Endometrium (tissue), 2 donors: ENCODE measurements at regions not wholly inside any gene's neighbourhood (a gene's known extent, or its start where the extent isn't known, plus 50 kb on each side); places are given as distances from the start of the nearest gene placed in this dataset.

Experiments used
- FAIRE-seq: peaks from 2 replicates; lab custom pipeline; 2012; peaks lifted over from hg19 to GRCh38; lab: Jason Lieb, UNC
- donor health status: control.
- donor health status: control.

DNA sequence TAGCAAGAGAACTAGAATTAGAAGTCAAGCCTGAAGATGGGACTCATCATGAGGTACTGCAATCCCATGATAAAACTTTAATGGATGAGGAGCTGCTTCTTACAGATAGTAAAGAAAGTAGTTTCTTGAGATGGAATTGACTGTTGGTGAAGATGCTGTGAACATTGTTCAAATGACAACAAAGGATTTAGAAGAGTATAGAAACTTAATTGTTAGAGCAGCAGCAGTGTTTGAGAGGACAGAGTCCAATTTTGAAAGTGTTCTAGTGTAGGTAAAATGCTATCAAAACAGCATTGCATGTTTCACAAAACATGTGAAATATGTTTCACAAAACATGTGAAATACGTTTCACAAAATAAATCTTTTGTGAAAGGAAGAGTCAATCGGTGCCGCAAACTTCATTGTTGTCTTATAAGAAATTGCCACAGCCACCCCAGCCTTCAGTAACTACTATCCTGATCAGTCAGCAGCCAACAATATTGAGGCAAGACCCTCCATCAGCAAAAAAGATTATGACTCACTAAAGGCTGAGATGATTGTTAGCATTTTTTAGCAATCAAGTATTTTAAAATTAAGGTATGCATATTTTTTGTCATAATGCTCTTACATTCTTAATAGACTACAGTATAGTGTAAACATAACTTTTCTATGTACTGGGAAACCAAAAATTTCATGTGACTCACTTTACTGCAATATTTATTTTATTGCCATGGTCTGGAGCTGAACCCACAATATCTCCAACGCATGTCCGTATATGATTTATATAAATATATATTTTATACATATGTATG is 173.4 kb upstream of the BMP4 start:
- FAIRE-seq: no peak

DNA sequence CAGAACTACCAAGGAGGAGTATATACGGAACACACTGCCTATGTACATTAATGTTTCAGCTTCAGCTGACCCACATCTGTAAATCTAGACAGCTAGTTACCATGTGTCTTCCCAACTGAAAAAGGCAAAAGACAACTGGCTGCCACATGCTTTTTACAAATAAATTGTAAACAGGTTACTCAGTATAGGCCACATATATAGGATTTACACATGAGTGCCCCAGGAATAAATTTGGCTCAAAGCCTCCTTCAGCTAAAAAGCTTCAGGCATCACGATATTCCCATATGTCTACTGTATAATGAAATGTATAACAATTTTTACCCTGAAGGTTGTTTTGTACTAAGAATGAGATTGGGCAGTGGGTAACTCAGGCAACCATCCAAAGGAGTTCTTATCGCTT is 175.9 kb upstream of the BMP4 start:
- FAIRE-seq: no peak

GRCh38 chr14:54133896-54134295 is 177.3 kb upstream of the BMP4 start:
- FAIRE-seq: no peak

- no peak for FAIRE-seq
These were observed 179.2 kb upstream of the BMP4 start for GRCh38 chr14:54135804-54136280.

GRCh38 chr14:54136894-54137613 is 180.4 kb upstream of the BMP4 start:
- no peak for FAIRE-seq

DNA sequence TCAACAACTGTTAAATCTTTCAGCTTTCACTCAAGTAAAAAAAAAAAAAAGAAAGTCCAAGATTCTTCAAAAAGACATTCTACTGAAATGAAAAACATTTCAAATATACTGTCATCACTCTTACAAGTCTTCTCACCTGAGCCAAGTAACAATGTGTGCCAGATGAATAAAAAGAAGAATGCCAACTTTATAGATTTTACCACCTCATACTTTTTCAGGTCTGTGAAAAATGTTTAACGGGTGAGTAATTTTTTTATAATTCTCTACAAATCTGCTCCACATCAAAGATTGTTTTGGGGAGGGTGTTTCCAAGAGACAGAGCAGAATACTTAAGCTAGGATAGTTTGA is 181.0 kb upstream of the BMP4 start:
- FAIRE-seq: no peak

GRCh38 chr14:54138024-54138353 is 181.4 kb upstream of the BMP4 start:
- no peak for FAIRE-seq

DNA sequence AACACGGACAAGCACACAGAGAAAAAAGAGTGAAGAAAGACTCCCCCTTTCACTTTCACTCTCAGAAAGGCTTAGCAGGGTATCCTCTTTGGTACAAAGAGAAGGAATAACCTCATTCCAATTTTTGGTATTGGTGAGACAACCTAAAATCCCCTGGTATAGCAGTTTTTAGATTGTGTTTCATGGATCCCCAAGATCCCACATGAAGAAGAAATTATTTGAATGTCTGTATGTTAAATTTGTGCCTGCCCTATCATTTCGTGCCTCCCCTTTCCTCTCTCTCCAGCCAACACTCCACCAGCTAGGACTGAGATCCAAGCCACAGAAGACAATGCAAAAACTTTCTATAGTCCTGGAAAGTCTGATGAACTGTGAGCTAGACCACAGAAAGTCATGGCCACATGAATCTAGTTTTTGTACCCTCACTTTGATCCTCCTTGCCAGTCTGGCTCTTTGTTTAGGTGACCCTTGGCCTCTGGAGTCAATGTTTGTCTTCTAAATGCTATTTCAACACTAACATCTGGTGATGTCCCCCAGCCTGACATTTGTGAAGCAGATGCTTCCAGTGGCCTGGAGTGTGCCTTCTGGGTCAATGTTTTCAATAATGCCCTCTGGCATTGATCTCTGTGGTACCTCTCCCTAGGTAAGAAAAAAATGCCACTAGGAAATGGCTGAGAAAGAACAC is 181.9 kb upstream of the BMP4 start:
- FAIRE-seq: no peak

GRCh38 chr14:54140551-54140950 is 183.9 kb upstream of the BMP4 start:
- FAIRE-seq: no peak

GRCh38 chr14:54146601-54147000 is 190.0 kb upstream of the BMP4 start:
- FAIRE-seq: no peak

GRCh38 chr14:54147282-54147681 is 190.7 kb upstream of the BMP4 start:
- no peak for FAIRE-seq

- no peak for FAIRE-seq
These were observed 191.1 kb upstream of the BMP4 start for GRCh38 chr14:54147758-54148157.

DNA sequence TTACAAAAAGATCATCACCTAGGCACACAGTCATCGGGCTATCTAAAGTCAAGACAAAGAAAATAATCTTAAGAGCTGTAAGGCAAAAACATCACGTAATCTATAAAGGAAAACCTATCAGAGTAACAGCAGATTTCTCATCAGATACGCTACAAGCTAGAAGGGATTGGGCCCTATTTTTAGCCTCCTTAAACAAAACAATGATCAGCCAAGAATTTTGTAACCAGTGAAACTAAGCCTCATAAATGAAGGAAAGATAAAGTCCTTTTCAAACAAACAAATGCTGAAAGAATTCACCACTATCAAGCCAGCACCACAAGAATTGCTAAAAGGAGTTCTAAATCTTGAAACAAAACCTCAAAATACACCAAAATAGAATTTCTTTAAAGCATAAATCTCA is 191.6 kb upstream of the BMP4 start:
- FAIRE-seq: no peak

DNA sequence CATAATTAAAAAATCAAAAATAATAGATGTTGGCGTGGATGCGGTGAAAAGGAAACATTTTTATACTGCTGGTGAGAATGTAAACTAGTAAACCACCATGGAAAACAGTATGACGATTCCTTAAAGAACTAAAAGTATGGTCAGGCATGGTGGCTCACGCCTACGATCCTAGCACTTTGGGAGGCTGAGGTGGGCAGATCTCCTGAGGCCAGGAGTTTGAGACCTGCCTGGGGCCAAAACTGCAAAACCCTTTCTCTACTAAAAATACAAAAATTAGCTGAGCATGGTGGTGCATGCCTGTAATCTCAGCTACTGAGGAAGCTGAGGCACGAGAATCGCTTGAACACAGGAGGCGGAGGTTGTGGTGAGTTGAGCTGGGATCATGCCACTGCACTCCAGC is 195.7 kb upstream of the BMP4 start:
- no peak for FAIRE-seq

DNA sequence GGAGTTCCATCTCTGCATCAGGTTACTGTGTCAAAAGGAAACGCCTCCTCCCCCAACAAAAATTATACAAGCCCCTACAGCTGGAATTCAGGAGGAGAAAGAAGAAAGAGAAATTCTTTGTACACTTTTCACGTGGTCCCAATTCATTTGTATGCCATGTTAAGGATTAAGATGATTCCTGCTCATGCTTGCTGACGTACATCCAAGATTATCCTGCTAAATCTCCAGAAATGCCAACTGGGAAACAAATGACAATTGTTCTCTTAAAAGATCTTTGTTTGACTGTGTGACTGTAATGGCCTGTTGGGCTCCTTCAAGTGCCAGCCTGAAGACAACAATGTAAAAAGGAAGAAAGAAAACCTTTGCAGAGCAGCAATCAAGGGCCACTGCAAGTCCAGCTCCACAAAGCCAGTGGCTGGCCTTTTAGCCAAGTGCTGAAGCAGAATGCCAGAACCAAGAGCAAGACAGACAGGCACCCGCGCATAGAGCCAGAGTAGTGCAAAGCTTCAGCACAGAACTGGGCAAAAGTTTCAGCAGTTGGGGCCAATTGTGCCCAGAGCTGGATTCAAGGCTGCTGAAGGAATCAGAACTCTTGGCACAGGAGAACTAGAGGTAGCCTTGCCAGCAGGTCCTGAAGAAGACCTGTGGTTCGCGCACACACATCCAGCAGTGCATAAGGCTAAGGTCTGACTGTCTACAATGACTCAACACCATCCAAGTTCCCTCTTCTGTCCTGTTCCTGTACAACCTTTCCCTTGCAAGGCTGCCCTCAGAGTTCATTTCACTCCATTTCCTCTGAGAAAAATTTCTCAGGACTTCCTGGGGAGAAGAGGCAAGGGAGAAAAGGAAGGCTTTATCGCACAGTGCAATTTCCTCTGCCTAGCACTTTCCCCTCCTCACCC is 209.7 kb upstream of the BMP4 start:
- no peak for FAIRE-seq

DNA sequence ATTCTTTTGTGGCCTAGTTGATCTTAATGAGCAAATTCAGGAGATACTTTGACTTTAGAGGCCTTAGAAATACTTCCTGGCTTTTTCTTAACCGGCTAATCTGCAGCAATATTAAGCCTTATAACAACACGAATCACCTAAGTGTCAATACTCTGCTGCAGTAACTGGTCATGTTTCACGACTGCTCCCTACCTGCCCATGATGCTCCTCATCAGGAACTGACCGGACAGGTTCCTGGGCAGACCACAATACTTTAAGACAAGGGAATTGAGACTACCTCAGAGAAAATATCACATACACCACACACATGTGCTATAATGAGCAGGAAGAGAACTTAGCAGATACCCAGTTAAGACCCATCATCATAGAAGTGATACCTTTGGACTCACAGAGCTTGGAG is 211.9 kb upstream of the BMP4 start:
- no peak for FAIRE-seq

DNA sequence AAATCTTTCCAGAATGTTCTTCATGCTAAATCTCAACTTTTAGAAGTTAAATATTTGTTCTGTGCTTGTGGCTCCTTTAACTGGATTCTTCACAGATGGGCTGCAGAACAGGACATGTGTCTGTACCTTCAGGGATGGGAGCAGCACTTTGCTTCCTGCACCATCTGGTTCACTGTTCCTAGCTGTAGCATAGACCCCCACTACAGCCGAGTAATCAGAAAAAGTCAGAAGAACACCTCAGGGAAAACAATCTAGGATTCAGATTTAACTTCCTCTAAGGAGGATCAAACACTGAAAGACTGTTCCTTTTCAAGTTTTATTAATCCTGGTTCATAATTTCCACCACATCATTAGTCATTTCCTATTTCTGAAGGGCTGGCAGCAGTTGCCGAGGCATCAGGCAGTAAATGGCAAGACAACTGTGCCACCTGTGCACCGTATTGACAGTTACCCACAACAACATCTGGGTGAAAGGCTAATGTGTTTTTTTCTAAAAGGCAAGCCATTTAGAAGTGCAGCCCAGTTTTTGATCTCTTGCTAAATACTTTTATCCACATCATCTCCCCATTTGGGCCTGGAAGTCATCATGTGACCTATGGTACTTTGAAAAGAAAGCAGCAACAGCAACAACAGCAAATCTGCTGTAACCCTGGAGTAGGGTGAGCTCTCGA is 212.8 kb upstream of the BMP4 start:
- FAIRE-seq: no peak

- FAIRE-seq: no peak
These were observed 213.7 kb upstream of the BMP4 start for GRCh38 chr14:54170301-54170700.

DNA sequence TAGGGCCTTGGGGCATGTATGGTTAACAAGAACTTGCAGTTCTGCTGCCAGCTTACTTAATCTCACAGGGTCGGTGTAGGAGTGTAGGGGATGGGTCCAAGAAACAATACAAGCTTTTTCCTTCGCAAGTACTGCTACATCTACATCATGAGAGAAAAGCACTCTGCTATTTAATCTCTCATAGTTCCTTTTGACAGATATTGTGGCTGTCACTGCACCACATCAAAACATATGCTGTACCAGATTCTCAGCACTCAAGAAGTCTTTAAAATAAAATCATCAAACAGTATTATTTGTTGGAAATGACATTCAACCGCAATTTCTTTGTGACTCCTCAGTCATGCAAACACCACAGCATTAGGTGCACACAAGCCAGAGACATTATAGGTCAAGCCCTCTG is 215.5 kb upstream of the BMP4 start:
- FAIRE-seq: no peak

- no peak for FAIRE-seq
These were observed 215.9 kb upstream of the BMP4 start for GRCh38 chr14:54172562-54172961.

DNA sequence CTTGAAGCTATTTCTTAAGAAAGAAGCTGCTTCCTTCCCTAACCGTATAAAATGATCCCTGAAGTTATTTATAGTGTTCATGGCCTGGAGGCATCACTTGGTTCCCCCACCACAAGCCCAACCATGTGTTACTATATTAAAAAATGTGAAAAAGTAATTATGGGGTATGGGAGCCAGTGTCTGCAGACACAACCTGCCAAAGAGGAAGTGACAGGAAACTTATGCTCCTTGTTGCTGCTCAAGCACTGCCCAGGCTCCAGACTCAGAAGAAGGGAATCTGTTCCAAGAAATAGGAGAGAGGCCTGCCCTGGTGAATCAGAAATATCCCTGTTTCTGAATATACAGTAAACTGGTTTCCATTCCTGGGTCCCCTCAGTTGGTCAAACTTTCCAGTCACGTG is 217.2 kb upstream of the BMP4 start:
- FAIRE-seq: no peak

GRCh38 chr14:54174457-54174856 is 217.8 kb upstream of the BMP4 start:
- FAIRE-seq: no peak
